ENCODE measurements at regions not wholly inside any gene's neighbourhood (a gene's known extent, or its start where the extent isn't known, plus 50 kb on each side); places are given as distances from the start of the nearest gene placed in this dataset.

DNA sequence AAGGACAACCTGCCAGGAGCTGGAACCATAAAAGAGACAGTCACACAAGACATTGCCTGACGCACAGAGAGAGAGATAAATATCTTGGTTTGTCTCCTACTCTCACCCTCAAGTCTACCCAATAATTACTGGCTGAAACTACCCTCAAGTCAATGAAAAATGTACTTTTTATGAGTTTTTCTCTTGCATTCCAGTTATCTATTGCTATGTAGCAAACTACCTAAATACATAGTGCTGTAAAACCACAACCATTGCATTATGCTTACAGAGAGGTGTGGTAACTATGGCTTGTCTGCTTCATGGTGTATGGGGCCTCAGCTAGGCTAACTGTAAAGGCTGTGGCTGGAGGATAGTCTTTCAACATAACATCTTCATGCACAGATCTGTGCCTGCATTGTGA is 247.8 kb downstream of the HAO1 start:
- TF ChIP-seq CTCF (IDR thresholded peaks at IDR 0.05; ENCODE audit: low read length) = no peak
- TF ChIP-seq EZH2 (optimal IDR thresholded peaks at IDR 0.05; ENCODE audit: low read depth, low read length) = no peak
